Kidney (tissue), 13 donors: ENCODE measurements at regions not wholly inside any gene's neighbourhood (a gene's known extent, or its start where the extent isn't known, plus 50 kb on each side); places are given as distances from the start of the nearest gene placed in this dataset.

Source experiments
- DNase-seq, 5 donors: peaks; one replicate each; pipeline ENCODE4 v3.0.0-alpha.2; 2013 to 2020
- FAIRE-seq: peaks from 2 replicates; lab custom pipeline; 2012; peaks lifted over from hg19 to GRCh38; lab: Jason Lieb, UNC
- H3K27ac ChIP-seq, 2 donors: one replicate each; pipeline ENCODE4 v1.7.0; 2013; ENCODE audit warnings: low read depth in 2 of 2, low read length in 2 of 2, inconsistent platforms in 1 of 2
- H3K27me3 ChIP-seq: one replicate; pipeline ENCODE4 v1.7.1; 2013; ENCODE audit warnings: low read length, inconsistent platforms; ENCODE audit not compliant: control insufficient read depth, insufficient read depth
- H3K36me3 ChIP-seq, 3 donors: one replicate each; pipeline versions ENCODE4 v1.7.0 to v1.7.1; 2013; ENCODE audit warnings: low read length in 3 of 3, control low read depth in 1 of 3, inconsistent platforms in 1 of 3; ENCODE audit not compliant: insufficient read depth in 3 of 3, control insufficient read depth in 2 of 3
- H3K4me1 ChIP-seq, 3 donors: one replicate each; pipeline versions ENCODE4 v1.7.0 to v1.7.1; 2013; ENCODE audit warnings: low read length in 3 of 3, inconsistent platforms in 1 of 3, low read depth in 1 of 3; ENCODE audit not compliant: control insufficient read depth in 2 of 3, insufficient read depth in 2 of 3
- H3K4me3 ChIP-seq, 3 donors: one replicate each; pipeline versions ENCODE4 v1.7.0 to v1.8.1; 2013; ENCODE audit warnings: low read length in 3 of 3, control low read depth in 1 of 3, inconsistent platforms in 1 of 3
- H3K9ac ChIP-seq, 3 donors: one replicate each; pipeline versions ENCODE4 v1.7.0 to v1.7.1; 2013; ENCODE audit warnings: low read length in 3 of 3, control low read depth in 1 of 3, inconsistent platforms in 1 of 3
- H3K9me3 ChIP-seq, 3 donors: one replicate each; pipeline versions ENCODE4 v1.7.0 to v1.7.1; 2013; ENCODE audit warnings: low read length in 3 of 3, control low read depth in 1 of 3, inconsistent platforms in 1 of 3; ENCODE audit not compliant: control insufficient read depth in 2 of 3, insufficient read depth in 1 of 3
- CTCF ChIP-seq: IDR thresholded peaks from 3 replicates; pipeline ENCODE4 v1.5.1; 2012; ENCODE audit warnings: mild to moderate bottlenecking, moderate library complexity, borderline replicate concordance; ENCODE audit not compliant: insufficient read depth; ENCODE audit errors: extremely low read depth
- intact Hi-C: fragments of 100-400 bp; cut with DNase I; formaldehyde crosslinking; loops from one replicate; pipeline ENCODE4 v1.11.1; 2022
- donor health status: control.
- donor health status: control.
- donor health status: control.
- donor health status: control.
- donor health status: control.
- donor health status: DM: yes; HTN: yes; CAD: no.
- donor health status: Normal renal cell carcinoma (clear cell type).

- no peaks in the 10 kb centered on the region for H3K4me1 ChIP-seq
- no peak for DNase-seq
- no peak overlapping the region for H3K27ac ChIP-seq
- intact Hi-C loops: no loop called here
- H3K36me3 ChIP-seq: no peaks in the 10 kb centered on the region
- H3K9me3 ChIP-seq: no peaks in the 10 kb centered on the region
- no peak for FAIRE-seq
- no peak overlapping the region for H3K9ac ChIP-seq
- TF ChIP-seq CTCF: no peak
- no peak overlapping the region for H3K4me3 ChIP-seq
- no peaks in the 10 kb centered on the region for H3K27me3 ChIP-seq
Observed at GRCh38 chr10:111446966-111447365, 370.1 kb downstream of the ADRA2A start.

GRCh38 chr10:111452153-111452552, 375.3 kb downstream of the ADRA2A start:
- Histone ChIP-seq H3K36me3 (no peaks in the 10 kb centered on the region), H3K27me3 (no peaks in the 10 kb centered on the region), H3K27ac (no peak overlapping the region), H3K9ac (no peak overlapping the region), H3K4me1 (no peaks in the 10 kb centered on the region), H3K9me3 (no peaks in the 10 kb centered on the region), H3K4me3 (no peak overlapping the region)
- intact Hi-C loops: no loop called here
- DNase-seq: no peak
- no peak for FAIRE-seq
- no peak for TF ChIP-seq CTCF

GRCh38 chr10:111455776-111456426, 379.1 kb downstream of the ADRA2A start:
- no peaks in the 10 kb centered on the region for H3K27me3 ChIP-seq
- H3K36me3 ChIP-seq: no peaks in the 10 kb centered on the region
- H3K4me3 ChIP-seq: no peak overlapping the region
- H3K4me1 ChIP-seq: no peaks in the 10 kb centered on the region
- FAIRE-seq (no peak), DNase-seq (peak in 1 of 5 donors; percentile 6)
- no peak for TF ChIP-seq CTCF
- no peak overlapping the region for H3K9ac ChIP-seq
- intact Hi-C loops: no loop called here
- H3K9me3 ChIP-seq: no peaks in the 10 kb centered on the region
- no peak overlapping the region for H3K27ac ChIP-seq

GRCh38 chr10:111458256-111458655, 381.4 kb downstream of the ADRA2A start:
- no peak overlapping the region for H3K9ac ChIP-seq
- no peaks in the 10 kb centered on the region for H3K27me3 ChIP-seq
- H3K4me1 ChIP-seq: no peaks in the 10 kb centered on the region
- intact Hi-C loops: no loop called here
- no peak for DNase-seq
- no peak for FAIRE-seq
- peaks cover 0 to 2% (median 0%) of the 10 kb centered on the region in 3 donors for H3K9me3 ChIP-seq
- no peaks in the 10 kb centered on the region for H3K36me3 ChIP-seq
- H3K4me3 ChIP-seq: no peak overlapping the region
- H3K27ac ChIP-seq: no peak overlapping the region
- TF ChIP-seq CTCF: no peak
